DND-41 (cell line): ENCODE measurements at regions not wholly inside any gene's neighbourhood (a gene's known extent, or its start where the extent isn't known, plus 50 kb on each side); places are given as distances from the start of the nearest gene placed in this dataset.

Source experiments
- ATAC-seq: fragments of 200-7000 bp; cut with Tn5 transposase; 3 replicates; pipeline ENCODE4 v1.9.1; 2021; ENCODE audit warnings: low read depth; ENCODE audit not compliant: insufficient read depth
- DNase-seq: peaks from one replicate; pipeline ENCODE4 v3.0.0-alpha.2; 2020
- H2AFZ ChIP-seq: 2 replicates; pipeline ENCODE4 v1.6.0; 2012; ENCODE audit warnings: low read depth, low read length
- H3K27ac ChIP-seq: 2 replicates; pipeline ENCODE4 v1.5.1; 2012; ENCODE audit warnings: low read length, inconsistent platforms
- H3K27me3 ChIP-seq: fragments of 200-600 bp; sonication (generic); 2 replicates; pipeline ENCODE4 v1.6.0; 2012; ENCODE audit warnings: low read length, mild to moderate bottlenecking, inconsistent platforms; ENCODE audit not compliant: insufficient read depth, poor library complexity
- H3K36me3 ChIP-seq: 2 replicates; pipeline ENCODE4 v1.5.1; 2012; ENCODE audit warnings: low read length, inconsistent platforms; ENCODE audit not compliant: insufficient read depth
- H3K4me1 ChIP-seq: 2 replicates; pipeline ENCODE4 v1.5.1; 2012; ENCODE audit warnings: mild to moderate bottlenecking, low read length; ENCODE audit not compliant: insufficient read depth
- H3K4me2 ChIP-seq: 2 replicates; pipeline ENCODE4 v1.6.0; 2012; ENCODE audit warnings: mild to moderate bottlenecking, moderate library complexity, low read length, inconsistent platforms; ENCODE audit not compliant: insufficient read depth
- H3K4me3 ChIP-seq, 2 experiments: fragments of 200-600 bp in 1 of 2; shearing (Covaris generic) in 1 of 2; 2 replicates each; pipeline ENCODE4 v1.5.1; 2012 to 2016; ENCODE audit warnings: inconsistent platforms in 2 of 2, low read length in 2 of 2, mild to moderate bottlenecking in 2 of 2, low read depth in 1 of 2, moderate library complexity in 1 of 2
- H3K79me2 ChIP-seq: 2 replicates; pipeline ENCODE4 v1.6.0; 2012; ENCODE audit warnings: low read length, inconsistent platforms; ENCODE audit not compliant: insufficient read depth
- H3K9ac ChIP-seq: 2 replicates; pipeline ENCODE4 v1.6.0; 2012; ENCODE audit warnings: low read depth, mild to moderate bottlenecking, inconsistent platforms, low read length, moderate library complexity
- H3K9me3 ChIP-seq: 2 replicates; pipeline ENCODE4 v1.5.1; 2012; ENCODE audit warnings: low read length, moderate library complexity, mild to moderate bottlenecking, inconsistent platforms; ENCODE audit not compliant: insufficient read depth, severe bottlenecking
- H4K20me1 ChIP-seq: 2 replicates; pipeline ENCODE4 v1.6.0; 2012; ENCODE audit warnings: low read length; ENCODE audit not compliant: insufficient read depth
- CTCF ChIP-seq: IDR thresholded peaks from 2 replicates; pipeline ENCODE4 v1.5.1; 2012; ENCODE audit warnings: borderline replicate concordance, low read length, moderate library complexity, mild to moderate bottlenecking; ENCODE audit not compliant: poor library complexity, severe bottlenecking; ENCODE audit errors: extremely low read depth
- EZH2 ChIP-seq: IDR thresholded peaks from 3 replicates; pipeline ENCODE4 v1.6.1; 2012; ENCODE audit warnings: borderline replicate concordance, low read depth, mild to moderate bottlenecking, moderate library complexity, low read length, inconsistent platforms; ENCODE audit not compliant: severe bottlenecking

- H3K9me3 ChIP-seq: no peaks in the 10 kb centered on the region
- no peaks in the 10 kb centered on the region for H4K20me1 ChIP-seq
- H3K36me3 ChIP-seq: no peaks in the 10 kb centered on the region
- no peak for TF ChIP-seq EZH2
- TF ChIP-seq CTCF: no peak
- no peaks in the 10 kb centered on the region for H3K79me2 ChIP-seq
- no peak overlapping the region for H3K4me2 ChIP-seq
- no peak overlapping the region for H2AFZ ChIP-seq
- H3K9ac ChIP-seq: no peak overlapping the region
- H3K27ac ChIP-seq: no peak overlapping the region
- no peak for ATAC-seq
- no peak overlapping the region for H3K4me3 ChIP-seq
- no peaks in the 10 kb centered on the region for H3K27me3 ChIP-seq
- DNase-seq: no peak
- no peaks in the 10 kb centered on the region for H3K4me1 ChIP-seq
These were observed 125.9 kb upstream of the ADAMTSL1 start for GRCh38 chr9:18348083-18348475.

DNA sequence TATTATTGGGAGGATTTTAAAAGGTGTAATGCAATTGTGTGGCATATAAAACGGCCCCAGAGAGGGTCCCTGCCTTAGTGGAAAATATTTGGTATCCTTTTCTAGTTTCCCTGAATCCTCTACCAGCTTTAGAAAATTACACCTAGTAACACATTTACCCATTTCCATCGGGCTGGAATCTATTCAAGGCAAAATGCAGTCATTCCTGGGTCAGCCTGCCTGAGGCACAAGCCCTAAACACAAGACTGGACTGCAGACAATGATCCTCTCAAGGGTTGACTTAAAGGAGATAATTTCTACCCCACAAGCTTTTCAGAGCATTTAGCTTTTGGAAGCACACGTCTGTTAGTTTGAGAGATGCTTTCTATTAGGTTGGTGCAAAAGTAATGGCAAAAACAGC lies 124.4 kb upstream of the ADAMTSL1 start:
- no peak overlapping the region for H3K4me2 ChIP-seq
- ATAC-seq (no peak), DNase-seq (no peak)
- H3K9ac ChIP-seq: no peak overlapping the region
- H4K20me1 ChIP-seq: no peaks in the 10 kb centered on the region
- no peak for TF ChIP-seq CTCF
- TF ChIP-seq EZH2: no peak
- no peaks in the 10 kb centered on the region for H3K9me3 ChIP-seq
- no peaks in the 10 kb centered on the region for H3K4me1 ChIP-seq
- H3K79me2 ChIP-seq: no peaks in the 10 kb centered on the region
- H3K36me3 ChIP-seq: no peaks in the 10 kb centered on the region
- H3K4me3 ChIP-seq: no peak overlapping the region
- H3K27ac ChIP-seq: no peak overlapping the region
- no peak overlapping the region for H2AFZ ChIP-seq
- H3K27me3 ChIP-seq: no peaks in the 10 kb centered on the region

GRCh38 chr9:18350036-18350435 lies 123.9 kb upstream of the ADAMTSL1 start:
- DNase-seq: no peak
- Histone ChIP-seq H3K4me2 (no peak overlapping the region), H3K4me3 (no peak overlapping the region), H3K79me2 (no peaks in the 10 kb centered on the region), H3K9ac (no peak overlapping the region), H3K4me1 (no peaks in the 10 kb centered on the region), H3K36me3 (no peaks in the 10 kb centered on the region), H2AFZ (no peak overlapping the region), H4K20me1 (no peaks in the 10 kb centered on the region), H3K9me3 (no peaks in the 10 kb centered on the region), H3K27ac (no peak overlapping the region), H3K27me3 (no peaks in the 10 kb centered on the region)
- TF ChIP-seq EZH2 (no peak), CTCF (no peak)
- ATAC-seq: no peak

DNA sequence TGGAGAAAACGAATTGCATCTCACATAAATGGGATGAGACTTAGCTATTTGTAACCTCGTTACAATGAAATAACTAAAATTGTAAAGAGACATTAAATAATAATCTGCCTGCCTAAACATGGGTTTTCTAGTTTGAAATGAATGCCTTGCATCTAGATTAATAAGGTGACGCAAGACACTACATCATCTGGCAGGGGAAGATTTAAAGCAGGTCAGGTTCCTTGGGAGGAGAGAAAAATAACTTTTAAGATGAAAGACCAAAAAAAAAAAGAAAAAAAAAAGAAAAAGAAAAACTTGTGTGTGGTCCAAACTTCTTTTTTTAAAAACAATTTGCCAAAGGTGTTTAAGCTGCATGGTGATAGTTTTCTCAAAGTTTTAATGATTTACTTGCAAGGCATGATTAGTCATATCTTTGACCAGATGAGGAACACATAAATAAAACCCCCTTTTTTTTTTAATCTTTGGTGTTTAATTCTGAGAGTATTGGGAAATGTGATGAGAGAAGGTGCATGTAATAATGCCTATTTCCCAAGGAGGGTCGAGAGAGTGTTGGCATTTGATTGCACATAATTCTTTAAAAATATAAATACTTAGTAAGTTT lies 122.9 kb upstream of the ADAMTSL1 start:
- H3K4me2 ChIP-seq: no peak overlapping the region
- no peak overlapping the region for H3K4me3 ChIP-seq
- DNase-seq: no peak
- H3K79me2 ChIP-seq: no peaks in the 10 kb centered on the region
- no peak overlapping the region for H3K9ac ChIP-seq
- ATAC-seq: no peak
- no peaks in the 10 kb centered on the region for H3K27me3 ChIP-seq
- no peak overlapping the region for H2AFZ ChIP-seq
- TF ChIP-seq CTCF (no peak), EZH2 (no peak)
- H3K4me1 ChIP-seq: no peaks in the 10 kb centered on the region
- H3K9me3 ChIP-seq: no peaks in the 10 kb centered on the region
- H4K20me1 ChIP-seq: no peaks in the 10 kb centered on the region
- no peaks in the 10 kb centered on the region for H3K36me3 ChIP-seq
- H3K27ac ChIP-seq: no peak overlapping the region
